Endothelial cell (in vitro differentiated cells): ENCODE measurements at regions not wholly inside any gene's neighbourhood (a gene's known extent, or its start where the extent isn't known, plus 50 kb on each side); places are given as distances from the start of the nearest gene placed in this dataset.

Experiments used
- DNase-seq: peaks from one replicate; pipeline ENCODE4 v3.0.0; 2021; ENCODE audit warnings: low spot score
- H3K27ac Mint-ChIP-seq: one replicate; pipeline ENCODE4 v1.8.0; 2021; ENCODE audit warnings: mixed read lengths, inconsistent platforms; ENCODE audit not compliant: unreplicated experiment
- H3K27me3 Mint-ChIP-seq: one replicate; pipeline ENCODE4 v1.8.0; 2021; ENCODE audit warnings: mild to moderate bottlenecking, moderate library complexity, mixed read lengths, inconsistent platforms; ENCODE audit not compliant: unreplicated experiment
- H3K36me3 Mint-ChIP-seq: one replicate; pipeline ENCODE4 v1.8.0; 2021; ENCODE audit warnings: mild to moderate bottlenecking, low read depth, mixed read lengths, inconsistent platforms; ENCODE audit not compliant: unreplicated experiment
- H3K4me1 Mint-ChIP-seq: one replicate; pipeline ENCODE4 v1.8.0; 2021; ENCODE audit warnings: mild to moderate bottlenecking, mixed read lengths, inconsistent platforms; ENCODE audit not compliant: unreplicated experiment
- H3K4me3 Mint-ChIP-seq: one replicate; pipeline ENCODE4 v1.8.0; 2021; ENCODE audit warnings: mild to moderate bottlenecking, mixed read lengths, inconsistent platforms; ENCODE audit not compliant: unreplicated experiment
- H3K9me3 Mint-ChIP-seq: one replicate; pipeline ENCODE4 v1.8.0; 2021; ENCODE audit warnings: mixed read lengths, inconsistent platforms; ENCODE audit not compliant: unreplicated experiment
- TF ChIP-seq, protein P1 (sequence below): fragments of 200-600 bp; sonication (generic); IDR thresholded peaks from one replicate; pipeline ENCODE4 v1.5.0; 2021; ENCODE audit warnings: antibody characterized with exemption; ENCODE audit not compliant: unreplicated experiment

DNA sequence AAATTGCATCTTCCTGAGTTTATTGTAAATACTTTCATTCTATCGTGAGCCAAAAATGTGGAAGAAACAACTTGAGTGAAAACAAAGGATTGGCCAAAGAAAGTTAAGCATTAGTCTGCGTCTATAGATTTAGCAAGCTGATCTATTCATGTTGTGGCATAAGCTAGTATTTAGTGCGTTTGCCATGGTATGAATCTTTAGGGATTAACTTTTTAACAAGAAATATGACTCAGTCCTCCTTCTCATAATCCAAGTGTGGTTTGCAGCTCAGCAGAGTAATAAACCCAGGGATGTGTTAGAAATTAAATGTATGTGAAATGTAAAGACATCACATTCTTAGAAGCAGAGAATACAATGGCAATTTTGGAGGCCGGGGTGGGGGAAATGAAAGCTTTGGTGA, 1110.9 kb downstream of the NLGN4X start:
- no peak for DNase-seq
- H3K36me3 Mint-ChIP-seq, result no peaks in the 10 kb centered on the region

DNA sequence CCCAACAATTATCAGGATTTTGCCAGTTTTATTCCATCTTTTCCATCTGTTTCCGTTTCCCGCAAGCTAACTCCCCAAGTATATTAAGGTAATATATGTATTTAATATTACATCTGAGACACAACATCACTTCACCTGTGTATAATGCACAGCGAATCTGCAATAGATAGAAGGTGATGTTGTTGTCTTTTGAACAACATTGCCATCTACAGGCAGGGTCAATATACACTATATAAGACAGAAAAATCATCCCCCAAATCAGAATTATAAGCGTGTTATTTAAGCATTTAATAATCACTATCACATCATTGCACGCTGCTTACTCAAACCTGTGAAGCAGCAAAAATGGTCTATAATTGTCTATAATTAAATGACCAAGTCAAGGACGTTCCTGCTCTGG, 1115.5 kb downstream of the NLGN4X start:
- Mint-ChIP-seq H3K36me3 (no peaks in the 10 kb centered on the region), H3K4me3 (no peak overlapping the region)

More for the DNA sequence above, 1110.9 kb downstream of the NLGN4X start:
- Mint-ChIP-seq H3K9me3 (no peaks in the 10 kb centered on the region), H3K27me3 (no peaks in the 10 kb centered on the region), H3K27ac (no peak overlapping the region), H3K4me3 (no peak overlapping the region), H3K4me1 (no peaks in the 10 kb centered on the region)
- TF ChIP-seq, protein P1, sequence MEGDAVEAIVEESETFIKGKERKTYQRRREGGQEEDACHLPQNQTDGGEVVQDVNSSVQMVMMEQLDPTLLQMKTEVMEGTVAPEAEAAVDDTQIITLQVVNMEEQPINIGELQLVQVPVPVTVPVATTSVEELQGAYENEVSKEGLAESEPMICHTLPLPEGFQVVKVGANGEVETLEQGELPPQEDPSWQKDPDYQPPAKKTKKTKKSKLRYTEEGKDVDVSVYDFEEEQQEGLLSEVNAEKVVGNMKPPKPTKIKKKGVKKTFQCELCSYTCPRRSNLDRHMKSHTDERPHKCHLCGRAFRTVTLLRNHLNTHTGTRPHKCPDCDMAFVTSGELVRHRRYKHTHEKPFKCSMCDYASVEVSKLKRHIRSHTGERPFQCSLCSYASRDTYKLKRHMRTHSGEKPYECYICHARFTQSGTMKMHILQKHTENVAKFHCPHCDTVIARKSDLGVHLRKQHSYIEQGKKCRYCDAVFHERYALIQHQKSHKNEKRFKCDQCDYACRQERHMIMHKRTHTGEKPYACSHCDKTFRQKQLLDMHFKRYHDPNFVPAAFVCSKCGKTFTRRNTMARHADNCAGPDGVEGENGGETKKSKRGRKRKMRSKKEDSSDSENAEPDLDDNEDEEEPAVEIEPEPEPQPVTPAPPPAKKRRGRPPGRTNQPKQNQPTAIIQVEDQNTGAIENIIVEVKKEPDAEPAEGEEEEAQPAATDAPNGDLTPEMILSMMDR, result no peak

DNA sequence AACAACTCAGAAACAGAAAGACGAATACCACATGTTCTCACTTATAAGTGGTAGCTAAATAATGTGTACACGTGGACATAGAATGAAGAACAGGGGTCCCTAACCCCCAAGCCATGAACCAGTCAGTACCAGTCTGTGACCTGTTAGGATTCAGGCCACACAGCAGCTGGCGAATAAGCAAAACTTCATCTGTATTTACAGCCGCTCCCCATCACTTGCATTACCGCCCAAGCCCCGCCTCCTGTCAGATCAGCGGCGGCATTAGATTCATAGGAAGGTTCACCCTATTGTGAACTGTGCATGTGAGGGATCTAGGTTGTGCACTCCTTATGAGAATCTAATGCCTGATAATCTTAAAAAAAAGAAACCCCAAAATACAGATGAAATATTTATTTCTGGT, 1128.7 kb downstream of the NLGN4X start:
- Mint-ChIP-seq H3K27me3 (no peaks in the 10 kb centered on the region), H3K4me3 (no peak overlapping the region), H3K4me1 (no peaks in the 10 kb centered on the region), H3K36me3 (no peaks in the 10 kb centered on the region), H3K27ac (no peak overlapping the region), H3K9me3 (no peaks in the 10 kb centered on the region)
- no peak for DNase-seq
- TF ChIP-seq, protein P1, result no peak

More for the DNA sequence above, 1115.5 kb downstream of the NLGN4X start:
- TF ChIP-seq, protein P1, result no peak
- no peaks in the 10 kb centered on the region for H3K4me1 Mint-ChIP-seq
- H3K9me3 Mint-ChIP-seq, result no peaks in the 10 kb centered on the region
- DNase-seq, result no peak
- H3K27ac Mint-ChIP-seq, result no peak overlapping the region
- no peaks in the 10 kb centered on the region for H3K27me3 Mint-ChIP-seq

DNA sequence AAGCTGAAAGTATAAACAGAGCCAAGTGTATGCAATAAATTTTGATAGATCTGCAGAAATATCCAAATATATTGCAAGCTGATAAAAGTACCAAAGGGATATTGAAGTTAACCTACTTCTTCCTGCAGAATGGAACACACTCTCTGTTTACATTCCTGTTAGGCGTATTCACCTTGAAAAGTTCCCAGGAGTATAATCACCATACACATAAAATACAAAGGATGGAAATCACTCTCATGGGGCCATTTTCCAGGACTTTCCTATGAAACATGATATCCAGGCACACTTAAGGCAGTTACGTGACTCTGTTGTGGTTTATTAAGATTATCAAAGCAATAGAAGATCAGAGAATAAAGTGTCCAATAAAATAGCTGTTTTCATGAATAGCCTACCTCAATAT, 1142.3 kb downstream of the NLGN4X start:
- Mint-ChIP-seq H3K27ac (no peak overlapping the region), H3K36me3 (no peaks in the 10 kb centered on the region), H3K4me3 (no peak overlapping the region), H3K4me1 (no peaks in the 10 kb centered on the region), H3K9me3 (no peaks in the 10 kb centered on the region), H3K27me3 (peaks cover 2% of the 10 kb centered on the region)
- TF ChIP-seq, protein P1, result no peak
- DNase-seq, result no peak

DNA sequence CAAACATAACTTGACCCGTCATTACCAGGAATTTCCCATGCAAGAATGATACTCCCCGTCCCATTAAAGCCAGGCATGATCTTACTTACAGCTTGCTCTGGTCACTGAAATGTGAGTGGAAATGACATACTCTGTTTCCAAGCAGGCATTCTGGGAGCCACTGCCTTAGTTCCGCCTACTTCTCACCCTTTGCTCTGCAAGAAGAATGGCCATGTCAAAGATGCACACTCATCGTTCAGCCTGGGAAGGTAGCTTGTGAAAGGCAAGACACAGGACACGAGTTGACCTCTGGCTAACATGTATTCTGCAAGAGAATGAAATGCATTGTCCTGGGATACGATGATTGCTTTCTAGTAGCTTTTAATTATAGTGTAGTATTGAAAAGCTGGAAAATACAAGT, 1144.4 kb downstream of the NLGN4X start:
- Mint-ChIP-seq H3K27me3 (no peaks in the 10 kb centered on the region), H3K4me3 (no peak overlapping the region), H3K27ac (no peak overlapping the region), H3K4me1 (no peaks in the 10 kb centered on the region), H3K36me3 (no peaks in the 10 kb centered on the region), H3K9me3 (no peaks in the 10 kb centered on the region)
- no peak for DNase-seq
- TF ChIP-seq, protein P1, result no peak
